ENCODE measurements at regions not wholly inside any gene's neighbourhood (a gene's known extent, or its start where the extent isn't known, plus 50 kb on each side); places are given as distances from the start of the nearest gene placed in this dataset.
"Not testable (repeated sequence)": the region's sequence is repeated elsewhere in the genome, so short reads cannot be mapped to it uniquely, and the experiment has no call there.

DNA sequence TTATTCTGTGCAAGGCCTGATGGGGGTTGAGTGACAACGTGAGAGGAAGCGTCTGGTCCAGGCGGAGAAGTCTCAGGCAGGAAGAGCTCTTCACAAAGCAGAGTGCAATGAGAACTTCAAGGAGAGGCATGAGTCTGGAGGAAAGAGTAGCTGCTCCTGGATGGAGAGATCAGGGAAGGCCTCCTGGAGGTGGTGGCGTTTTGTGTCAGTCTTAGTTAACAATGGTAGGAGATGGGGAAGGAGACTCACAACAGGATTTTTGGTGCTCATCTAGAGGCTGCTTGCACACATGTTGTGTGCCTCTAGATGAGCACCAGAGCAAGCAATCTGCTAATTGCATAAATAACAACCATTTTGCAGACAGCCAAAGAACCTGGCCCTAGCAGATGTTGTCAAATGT, 442.8 kb upstream of the PODXL start:
- H3K4me3 ChIP-seq (ENCODE audit: low read depth, low read length): no peak overlapping the region
- H3K27ac ChIP-seq (ENCODE audit: low read depth, low read length): no peak overlapping the region
- no peak overlapping the region for H3K9ac ChIP-seq (ENCODE audit: low read length)
- no peaks in the 10 kb centered on the region for H3K4me1 ChIP-seq (ENCODE audit: control insufficient read depth, insufficient read depth, low read length)
- no peaks in the 10 kb centered on the region for H3K9me3 ChIP-seq (ENCODE audit: control insufficient read depth, insufficient read depth, low read depth, low read length)
- H3K36me3 ChIP-seq (ENCODE audit: control insufficient read depth, insufficient read depth, low read length): no peaks in the 10 kb centered on the region
- no peaks in the 10 kb centered on the region; the same call in 1 of the 2 replicates for H3K27me3 ChIP-seq (ENCODE audit: control insufficient read depth, insufficient read depth, low read length)

DNA sequence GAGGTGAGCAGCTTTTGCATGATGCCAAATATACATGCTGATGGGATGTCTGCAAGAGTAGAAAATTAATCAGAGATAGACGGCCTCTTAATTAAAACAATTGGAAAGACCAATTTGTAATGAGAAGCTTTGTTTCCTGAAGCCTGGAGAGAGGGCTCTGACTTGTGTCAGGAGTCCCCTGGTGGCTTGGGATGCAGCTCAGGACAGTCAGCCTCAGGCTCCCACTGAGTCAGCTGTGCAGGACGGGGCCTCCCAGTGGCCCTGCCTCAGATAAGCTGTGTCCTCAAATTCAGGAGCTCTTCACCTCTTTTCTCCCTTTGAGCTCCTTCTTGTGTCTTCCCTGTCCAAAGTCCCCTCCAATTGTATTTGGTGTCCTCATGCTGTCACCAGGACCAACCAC, 438.9 kb upstream of the PODXL start:
- no peak overlapping the region for H3K4me3 ChIP-seq (ENCODE audit: low read depth, low read length)
- H3K4me1 ChIP-seq (ENCODE audit: control insufficient read depth, insufficient read depth, low read length): no peaks in the 10 kb centered on the region
- H3K36me3 ChIP-seq (ENCODE audit: control insufficient read depth, insufficient read depth, low read length): no peaks in the 10 kb centered on the region
- H3K9ac ChIP-seq (ENCODE audit: low read length): no peak overlapping the region
- H3K27ac ChIP-seq (ENCODE audit: low read depth, low read length): no peak overlapping the region
- H3K27me3 ChIP-seq (ENCODE audit: control insufficient read depth, insufficient read depth, low read length): no peaks in the 10 kb centered on the region; the same call in 1 of the 2 replicates
- no peaks in the 10 kb centered on the region for H3K9me3 ChIP-seq (ENCODE audit: control insufficient read depth, insufficient read depth, low read depth, low read length)

DNA sequence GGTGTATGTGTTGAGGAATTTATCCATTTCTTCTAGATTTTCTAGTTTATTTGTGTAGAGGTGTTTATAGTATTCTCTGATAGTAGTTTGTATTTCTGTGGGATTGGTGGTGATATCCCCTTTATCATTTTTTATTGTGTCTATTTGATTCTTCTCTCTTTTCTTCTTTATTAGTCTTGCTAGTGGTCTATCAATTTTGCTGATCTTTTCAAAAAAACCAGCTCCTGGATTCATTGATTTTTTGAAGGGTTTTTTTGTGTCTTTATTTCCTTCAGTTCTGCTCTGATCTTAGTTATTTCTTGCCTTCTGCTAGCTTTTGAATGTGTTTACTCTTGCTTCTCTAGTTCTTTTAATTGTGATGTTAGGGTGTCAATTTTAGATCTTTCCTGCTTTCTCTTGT, 424.6 kb upstream of the PODXL start:
- not testable (repeated sequence) for H3K27ac ChIP-seq (ENCODE audit: low read depth, low read length); H3K9me3 ChIP-seq (ENCODE audit: control insufficient read depth, insufficient read depth, low read depth, low read length); H3K4me1 ChIP-seq (ENCODE audit: control insufficient read depth, insufficient read depth, low read length); H3K9ac ChIP-seq (ENCODE audit: low read length); H3K4me3 ChIP-seq (ENCODE audit: low read depth, low read length); H3K36me3 ChIP-seq (ENCODE audit: control insufficient read depth, insufficient read depth, low read length); H3K27me3 ChIP-seq (ENCODE audit: control insufficient read depth, insufficient read depth, low read length)

DNA sequence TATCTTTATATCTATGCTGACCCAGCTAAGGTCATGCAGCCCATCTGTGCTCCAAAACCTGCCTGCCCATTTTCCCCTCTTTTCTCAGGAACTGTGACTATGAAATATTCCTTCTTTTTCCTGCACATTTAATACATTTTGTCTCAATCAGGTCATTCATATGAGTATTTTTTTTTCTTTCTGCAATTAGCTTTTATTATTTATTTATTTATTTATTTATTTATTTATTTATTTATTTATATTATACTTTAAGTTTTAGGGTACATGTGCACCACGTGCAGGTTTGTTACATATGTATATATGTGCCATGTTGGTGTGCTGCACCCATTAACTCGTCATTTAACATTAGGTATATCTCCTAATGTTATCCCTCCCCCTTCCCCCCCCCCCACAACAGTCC, 421.7 kb upstream of the PODXL start:
- not testable (repeated sequence) for H3K27ac ChIP-seq (ENCODE audit: low read depth, low read length); H3K9me3 ChIP-seq (ENCODE audit: control insufficient read depth, insufficient read depth, low read depth, low read length); H3K36me3 ChIP-seq (ENCODE audit: control insufficient read depth, insufficient read depth, low read length); H3K4me1 ChIP-seq (ENCODE audit: control insufficient read depth, insufficient read depth, low read length); H3K4me3 ChIP-seq (ENCODE audit: low read depth, low read length); H3K9ac ChIP-seq (ENCODE audit: low read length); H3K27me3 ChIP-seq (ENCODE audit: control insufficient read depth, insufficient read depth, low read length)

DNA sequence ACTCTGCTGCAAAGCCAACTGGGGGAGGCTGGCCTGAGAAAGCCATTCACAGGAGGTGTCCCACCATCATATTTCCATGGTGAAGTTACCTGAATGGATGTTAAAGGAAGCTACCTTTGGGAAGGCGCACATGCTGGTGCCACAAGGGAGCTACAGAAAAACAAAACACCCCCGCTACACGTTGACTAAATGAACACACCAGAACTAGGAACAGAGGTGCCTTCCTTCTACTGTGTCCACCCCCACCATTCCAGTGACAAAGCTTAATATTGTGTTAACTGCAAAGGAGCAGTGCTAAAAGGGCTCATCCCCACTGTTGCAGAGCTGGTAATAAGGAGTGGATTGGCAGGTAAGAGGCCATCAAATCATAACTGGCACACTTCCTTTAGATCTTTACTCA, 420.0 kb upstream of the PODXL start:
- Histone ChIP-seq H3K27ac (ENCODE audit: low read depth, low read length) (no peak overlapping the region), H3K4me1 (ENCODE audit: control insufficient read depth, insufficient read depth, low read length) (peaks cover 10% of the 10 kb centered on the region; the same call in 1 of the 2 replicates), H3K36me3 (ENCODE audit: control insufficient read depth, insufficient read depth, low read length) (no peaks in the 10 kb centered on the region), H3K9ac (ENCODE audit: low read length) (no peak overlapping the region), H3K27me3 (ENCODE audit: control insufficient read depth, insufficient read depth, low read length) (no peaks in the 10 kb centered on the region), H3K4me3 (ENCODE audit: low read depth, low read length) (no peak overlapping the region), H3K9me3 (ENCODE audit: control insufficient read depth, insufficient read depth, low read depth, low read length) (no peaks in the 10 kb centered on the region)

DNA sequence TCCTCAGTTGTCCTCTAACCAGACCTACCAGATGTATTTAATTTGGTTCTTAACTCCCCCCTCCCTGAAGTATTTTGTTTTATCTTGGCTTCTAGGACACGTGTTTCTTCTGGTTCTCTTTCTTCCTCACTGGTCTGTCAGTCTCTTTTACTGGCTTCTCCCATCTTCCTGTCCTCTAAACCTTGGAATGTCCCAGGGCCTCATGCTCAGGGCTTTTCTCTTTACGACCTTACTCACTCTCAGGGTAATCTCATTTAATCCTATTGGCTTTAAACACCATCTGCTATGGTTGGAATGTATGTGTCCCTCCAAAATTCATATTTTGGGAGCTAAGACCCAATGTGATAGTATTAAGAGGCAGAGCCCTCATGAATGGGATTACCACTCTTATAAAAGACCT, 418.2 kb upstream of the PODXL start:
- no peaks in the 10 kb centered on the region for H3K27me3 ChIP-seq (ENCODE audit: control insufficient read depth, insufficient read depth, low read length)
- H3K4me3 ChIP-seq (ENCODE audit: low read depth, low read length): no peak overlapping the region
- H3K9ac ChIP-seq (ENCODE audit: low read length): no peak overlapping the region
- H3K4me1 ChIP-seq (ENCODE audit: control insufficient read depth, insufficient read depth, low read length): peaks cover 10% of the 10 kb centered on the region; the same call in 1 of the 2 replicates
- H3K9me3 ChIP-seq (ENCODE audit: control insufficient read depth, insufficient read depth, low read depth, low read length): no peaks in the 10 kb centered on the region
- no peak overlapping the region for H3K27ac ChIP-seq (ENCODE audit: low read depth, low read length)
- no peaks in the 10 kb centered on the region for H3K36me3 ChIP-seq (ENCODE audit: control insufficient read depth, insufficient read depth, low read length)

DNA sequence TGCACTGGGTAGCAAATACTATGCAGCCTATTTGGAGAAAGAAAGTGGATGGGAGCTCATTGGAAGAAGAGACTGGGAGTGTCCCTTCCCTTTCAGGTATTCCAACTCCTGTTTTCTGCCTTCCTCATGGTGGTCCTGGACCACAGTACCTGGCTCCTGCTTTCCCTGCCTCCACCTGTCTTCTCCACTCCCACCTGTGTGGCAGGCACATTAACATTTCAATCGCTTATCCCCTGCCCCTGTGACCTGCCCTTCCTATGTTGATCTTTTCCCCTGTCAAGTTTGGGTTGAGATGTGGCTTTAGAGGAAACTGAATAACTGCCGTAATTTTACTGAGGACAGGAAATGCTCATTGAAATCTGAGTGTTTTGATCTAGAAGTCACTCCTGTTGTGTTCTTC, 415.8 kb upstream of the PODXL start:
- Histone ChIP-seq H3K4me3 (ENCODE audit: low read depth, low read length) (no peak overlapping the region), H3K9me3 (ENCODE audit: control insufficient read depth, insufficient read depth, low read depth, low read length) (no peaks in the 10 kb centered on the region), H3K27ac (ENCODE audit: low read depth, low read length) (no peak overlapping the region), H3K27me3 (ENCODE audit: control insufficient read depth, insufficient read depth, low read length) (no peaks in the 10 kb centered on the region), H3K9ac (ENCODE audit: low read length) (no peak overlapping the region), H3K36me3 (ENCODE audit: control insufficient read depth, insufficient read depth, low read length) (no peaks in the 10 kb centered on the region), H3K4me1 (ENCODE audit: control insufficient read depth, insufficient read depth, low read length) (peaks cover 10% of the 10 kb centered on the region; the same call in 1 of the 2 replicates)

DNA sequence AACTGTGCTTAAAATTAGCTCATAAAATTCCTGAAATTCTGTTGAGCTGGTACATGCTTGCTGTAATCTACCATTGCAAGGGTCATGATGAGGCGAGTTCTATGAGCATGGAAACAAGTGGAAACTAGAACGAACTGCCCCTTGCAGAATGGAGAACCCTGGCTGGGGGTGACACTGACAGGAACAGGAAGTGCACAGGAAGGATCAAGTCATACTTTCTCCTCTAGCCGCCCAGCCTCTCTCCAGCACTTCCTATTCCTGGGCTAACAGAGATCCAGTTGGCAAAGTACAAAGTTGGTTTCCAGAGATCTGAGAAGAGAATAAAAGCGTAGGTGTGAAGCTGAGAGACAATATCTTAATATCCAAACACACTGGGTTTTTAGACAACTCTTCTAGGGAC, 414.2 kb upstream of the PODXL start:
- H3K27me3 ChIP-seq (ENCODE audit: control insufficient read depth, insufficient read depth, low read length): no peaks in the 10 kb centered on the region
- no peak overlapping the region for H3K9ac ChIP-seq (ENCODE audit: low read length)
- no peaks in the 10 kb centered on the region for H3K36me3 ChIP-seq (ENCODE audit: control insufficient read depth, insufficient read depth, low read length)
- H3K4me1 ChIP-seq (ENCODE audit: control insufficient read depth, insufficient read depth, low read length): peaks cover 10% of the 10 kb centered on the region; the same call in 1 of the 2 replicates
- no peak overlapping the region for H3K4me3 ChIP-seq (ENCODE audit: low read depth, low read length)
- H3K27ac ChIP-seq (ENCODE audit: low read depth, low read length): no peak overlapping the region
- H3K9me3 ChIP-seq (ENCODE audit: control insufficient read depth, insufficient read depth, low read depth, low read length): no peaks in the 10 kb centered on the region

DNA sequence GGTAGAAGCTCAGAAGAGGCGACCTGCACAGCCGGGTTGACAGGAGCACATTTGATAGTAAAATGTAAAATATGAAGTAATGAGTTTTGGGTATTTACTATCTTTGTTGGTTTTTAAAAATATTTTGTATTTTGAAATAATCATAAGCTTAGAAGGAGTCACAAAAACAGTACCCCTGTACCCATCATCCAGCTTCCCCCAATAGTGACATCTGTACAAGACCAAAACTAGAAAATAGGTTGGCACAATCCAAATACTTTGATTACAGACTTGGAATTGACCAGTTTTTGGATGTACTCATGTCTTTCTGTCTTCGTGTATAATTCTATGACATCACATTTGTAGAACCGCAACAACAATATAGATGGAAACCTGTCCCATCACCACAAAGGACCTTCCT, 413.1 kb upstream of the PODXL start:
- Histone ChIP-seq H3K4me3 (ENCODE audit: low read depth, low read length) (no peak overlapping the region), H3K27ac (ENCODE audit: low read depth, low read length) (no peak overlapping the region), H3K36me3 (ENCODE audit: control insufficient read depth, insufficient read depth, low read length) (no peaks in the 10 kb centered on the region), H3K4me1 (ENCODE audit: control insufficient read depth, insufficient read depth, low read length) (peaks cover 10% of the 10 kb centered on the region; the same call in 1 of the 2 replicates), H3K9ac (ENCODE audit: low read length) (no peak overlapping the region), H3K9me3 (ENCODE audit: control insufficient read depth, insufficient read depth, low read depth, low read length) (no peaks in the 10 kb centered on the region), H3K27me3 (ENCODE audit: control insufficient read depth, insufficient read depth, low read length) (no peaks in the 10 kb centered on the region)

DNA sequence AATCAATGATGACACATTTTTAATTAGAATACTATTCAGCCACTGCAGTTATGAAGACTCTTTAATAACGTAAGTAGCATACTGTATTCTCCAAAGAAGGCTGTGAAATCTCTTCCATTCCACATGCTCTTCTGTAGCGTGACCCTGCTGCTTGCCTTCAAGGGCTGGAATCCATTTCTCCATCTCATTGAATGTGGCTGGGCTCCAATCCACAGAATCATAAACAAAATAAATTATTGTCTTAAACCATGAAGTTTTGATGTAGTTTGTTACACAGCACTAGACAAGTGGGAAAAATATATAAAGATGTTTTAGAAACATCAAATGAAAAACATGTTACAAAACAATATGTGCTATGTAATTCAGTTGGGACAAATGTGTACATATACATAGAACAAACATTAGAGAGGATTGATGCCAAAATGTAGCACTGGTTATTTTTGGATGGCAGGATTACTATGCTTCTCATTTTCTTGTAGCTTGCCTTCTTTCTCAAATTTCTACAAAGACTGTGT, 410.8 kb upstream of the PODXL start:
- H3K9me3 ChIP-seq (ENCODE audit: control insufficient read depth, insufficient read depth, low read depth, low read length): no peaks in the 10 kb centered on the region
- H3K4me1 ChIP-seq (ENCODE audit: control insufficient read depth, insufficient read depth, low read length): peaks cover 4% of the 10 kb centered on the region; the same call in 1 of the 2 replicates
- H3K36me3 ChIP-seq (ENCODE audit: control insufficient read depth, insufficient read depth, low read length): no peaks in the 10 kb centered on the region
- no peak overlapping the region for H3K4me3 ChIP-seq (ENCODE audit: low read depth, low read length)
- no peak overlapping the region for H3K27ac ChIP-seq (ENCODE audit: low read depth, low read length)
- no peak overlapping the region for H3K9ac ChIP-seq (ENCODE audit: low read length)
- no peaks in the 10 kb centered on the region for H3K27me3 ChIP-seq (ENCODE audit: control insufficient read depth, insufficient read depth, low read length)

DNA sequence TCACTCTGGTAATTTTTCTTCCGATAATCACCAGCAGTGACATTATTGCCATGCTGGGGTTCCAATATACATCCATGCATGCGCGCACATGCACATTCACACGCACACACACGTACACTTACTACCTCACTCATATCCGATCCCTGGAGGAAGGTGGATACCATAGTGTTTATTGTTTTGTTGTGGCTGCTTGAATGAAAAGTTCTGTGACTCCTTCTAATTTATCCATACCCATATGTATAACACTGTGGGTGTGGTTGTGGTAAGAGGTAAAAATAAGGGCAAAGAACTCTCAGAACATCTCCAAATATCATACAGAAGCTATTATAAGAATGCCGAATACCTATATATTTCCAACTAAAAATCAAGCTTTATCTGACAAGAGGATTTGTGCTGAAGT, 407.8 kb upstream of the PODXL start:
- Histone ChIP-seq H3K36me3 (ENCODE audit: control insufficient read depth, insufficient read depth, low read length) (no peaks in the 10 kb centered on the region), H3K27ac (ENCODE audit: low read depth, low read length) (no peak overlapping the region), H3K9ac (ENCODE audit: low read length) (no peak overlapping the region), H3K9me3 (ENCODE audit: control insufficient read depth, insufficient read depth, low read depth, low read length) (no peaks in the 10 kb centered on the region), H3K27me3 (ENCODE audit: control insufficient read depth, insufficient read depth, low read length) (peaks cover 8% of the 10 kb centered on the region; the same call in 1 of the 2 replicates), H3K4me1 (ENCODE audit: control insufficient read depth, insufficient read depth, low read length) (no peaks in the 10 kb centered on the region), H3K4me3 (ENCODE audit: low read depth, low read length) (no peak overlapping the region)
